BE2C (cell line): ENCODE measurements at regions not wholly inside any gene's neighbourhood (a gene's known extent, or its start where the extent isn't known, plus 50 kb on each side); places are given as distances from the start of the nearest gene placed in this dataset.
"Not testable (repeated sequence)": the region's sequence is repeated elsewhere in the genome, so short reads cannot be mapped to it uniquely, and the experiment has no call there.

Source experiments
- DNase-seq: peaks from one replicate; pipeline ENCODE4 v3.0.0-alpha.2; 2020
- H3K27me3 ChIP-seq: fragments of 250-450 bp; sonication (Bioruptor Pico); 2 replicates; pipeline ENCODE4 v1.5.1; 2020; ENCODE audit warnings: mild to moderate bottlenecking
- H3K36me3 ChIP-seq: fragments of 250-450 bp; sonication (Bioruptor Pico); 2 replicates; pipeline ENCODE4 v1.5.1; 2020; ENCODE audit warnings: mild to moderate bottlenecking
- H3K4me1 ChIP-seq: fragments of 250-450 bp; sonication (Bioruptor Pico); 2 replicates; pipeline ENCODE4 v1.5.1; 2020
- H3K4me3 ChIP-seq: 2 replicates; pipeline ENCODE4 v1.5.1; 2011; ENCODE audit warnings: low read depth, low read length
- H3K9me3 ChIP-seq: fragments of 250-450 bp; sonication (Bioruptor Pico); 2 replicates; pipeline ENCODE4 v1.5.1; 2020
- TF ChIP-seq, protein P1 (sequence below): IDR thresholded peaks from 2 replicates; pipeline ENCODE4 v1.5.1; 2012; ENCODE audit warnings: mild to moderate bottlenecking, low read depth, low read length

DNA sequence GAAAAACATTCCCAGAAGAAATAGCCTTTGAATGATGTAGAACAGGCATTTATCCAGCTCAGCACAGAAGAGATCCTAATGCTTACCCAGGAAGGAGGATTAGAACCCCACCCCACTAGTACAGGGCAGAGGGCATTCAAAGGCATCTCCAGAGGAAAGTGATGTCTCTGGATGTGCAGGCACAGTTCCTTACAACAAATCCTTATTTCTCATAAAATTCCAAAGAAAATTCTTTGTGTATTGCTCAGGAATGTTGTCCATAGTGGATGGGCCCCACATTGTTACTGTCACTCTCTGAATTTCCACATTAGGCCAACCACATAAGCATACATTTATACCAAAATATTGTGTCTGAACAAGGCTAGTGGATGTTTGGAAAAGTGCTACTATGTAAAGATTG lies 243.0 kb downstream of the ADRA2A start:
- TF ChIP-seq, protein P1, sequence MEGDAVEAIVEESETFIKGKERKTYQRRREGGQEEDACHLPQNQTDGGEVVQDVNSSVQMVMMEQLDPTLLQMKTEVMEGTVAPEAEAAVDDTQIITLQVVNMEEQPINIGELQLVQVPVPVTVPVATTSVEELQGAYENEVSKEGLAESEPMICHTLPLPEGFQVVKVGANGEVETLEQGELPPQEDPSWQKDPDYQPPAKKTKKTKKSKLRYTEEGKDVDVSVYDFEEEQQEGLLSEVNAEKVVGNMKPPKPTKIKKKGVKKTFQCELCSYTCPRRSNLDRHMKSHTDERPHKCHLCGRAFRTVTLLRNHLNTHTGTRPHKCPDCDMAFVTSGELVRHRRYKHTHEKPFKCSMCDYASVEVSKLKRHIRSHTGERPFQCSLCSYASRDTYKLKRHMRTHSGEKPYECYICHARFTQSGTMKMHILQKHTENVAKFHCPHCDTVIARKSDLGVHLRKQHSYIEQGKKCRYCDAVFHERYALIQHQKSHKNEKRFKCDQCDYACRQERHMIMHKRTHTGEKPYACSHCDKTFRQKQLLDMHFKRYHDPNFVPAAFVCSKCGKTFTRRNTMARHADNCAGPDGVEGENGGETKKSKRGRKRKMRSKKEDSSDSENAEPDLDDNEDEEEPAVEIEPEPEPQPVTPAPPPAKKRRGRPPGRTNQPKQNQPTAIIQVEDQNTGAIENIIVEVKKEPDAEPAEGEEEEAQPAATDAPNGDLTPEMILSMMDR: no peak
- DNase-seq: no peak
- Histone ChIP-seq H3K36me3 (no peaks in the 10 kb centered on the region), H3K4me1 (no peaks in the 10 kb centered on the region), H3K9me3 (no peaks in the 10 kb centered on the region), H3K27me3 (no peaks in the 10 kb centered on the region), H3K4me3 (no peak overlapping the region)

DNA sequence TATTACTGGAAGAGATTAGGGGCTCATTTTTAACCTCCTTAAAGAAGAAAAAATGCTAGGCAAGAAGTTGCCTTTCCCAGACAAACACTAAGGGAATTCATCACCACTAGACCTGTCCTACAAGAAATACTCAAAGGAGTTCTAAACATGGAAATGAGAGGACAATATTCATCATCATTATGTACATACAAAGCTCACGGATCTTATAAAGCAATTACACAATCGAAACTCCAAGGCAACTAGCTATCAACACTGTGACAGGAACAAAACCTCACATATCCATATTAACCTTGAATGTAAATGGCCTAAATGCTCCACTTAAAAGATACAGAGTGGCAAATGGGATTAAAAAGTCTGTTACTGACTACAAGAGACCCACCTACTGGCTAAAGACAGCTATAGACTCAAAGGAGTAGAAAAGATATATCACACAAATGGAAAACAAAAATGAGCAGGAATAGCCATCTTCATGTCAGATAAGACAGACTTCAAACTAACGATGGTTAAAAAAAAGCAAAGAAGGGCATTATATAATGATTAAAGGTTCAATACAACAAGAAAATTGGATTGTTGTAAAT lies 246.6 kb downstream of the ADRA2A start:
- no peak for DNase-seq
- H3K4me1 ChIP-seq: no peaks in the 10 kb centered on the region
- TF ChIP-seq, protein P1: peak; percentile 34
- no peaks in the 10 kb centered on the region for H3K27me3 ChIP-seq
- no peaks in the 10 kb centered on the region for H3K36me3 ChIP-seq
- no peaks in the 10 kb centered on the region for H3K9me3 ChIP-seq
- no peak overlapping the region for H3K4me3 ChIP-seq

DNA sequence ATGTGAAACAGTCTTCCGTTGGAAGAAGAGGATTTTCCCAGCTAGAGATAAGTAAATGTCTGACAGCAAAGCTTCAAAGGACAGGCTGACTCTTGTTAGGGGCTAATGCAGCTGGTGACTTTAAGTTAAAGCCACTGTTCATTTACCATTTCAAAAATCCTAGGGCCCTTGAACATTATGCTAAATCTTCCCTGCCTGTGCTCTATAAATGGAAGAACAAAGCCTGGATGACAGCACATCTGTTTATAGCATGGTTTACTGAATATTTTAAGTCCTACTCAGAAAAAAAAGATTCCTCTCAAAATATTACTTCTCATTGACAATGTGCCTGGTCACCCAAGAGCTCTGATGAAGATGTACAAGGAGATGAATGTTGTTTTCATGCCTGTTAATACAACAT lies 255.3 kb downstream of the ADRA2A start:
- DNase-seq, H3K36me3 ChIP-seq, H3K4me3 ChIP-seq, H3K4me1 ChIP-seq, H3K9me3 ChIP-seq, H3K27me3 ChIP-seq: not testable (repeated sequence)

DNA sequence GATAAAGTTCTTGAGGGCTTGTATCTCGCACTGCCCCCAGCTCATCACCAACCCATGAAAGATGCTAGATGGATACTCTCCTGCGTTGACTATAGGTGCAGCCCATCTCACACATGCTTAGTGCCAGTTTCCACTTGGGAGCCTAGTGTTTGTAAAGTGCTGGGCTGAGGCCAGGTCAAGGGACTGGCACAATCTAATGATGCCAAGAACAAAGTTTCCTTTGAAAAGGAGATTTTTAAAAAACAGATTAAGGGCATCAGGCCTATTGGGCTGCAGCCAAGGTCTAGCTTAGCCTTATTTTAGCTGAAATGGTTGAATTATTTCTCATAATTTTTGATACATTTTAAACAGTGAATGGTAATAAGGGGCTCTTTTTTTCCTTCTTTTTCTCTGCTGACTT lies 259.0 kb downstream of the ADRA2A start:
- Histone ChIP-seq H3K27me3 (no peaks in the 10 kb centered on the region), H3K36me3 (no peaks in the 10 kb centered on the region), H3K9me3 (no peaks in the 10 kb centered on the region), H3K4me1 (no peaks in the 10 kb centered on the region), H3K4me3 (no peak overlapping the region)
- TF ChIP-seq, protein P1: no peak
- no peak for DNase-seq

DNA sequence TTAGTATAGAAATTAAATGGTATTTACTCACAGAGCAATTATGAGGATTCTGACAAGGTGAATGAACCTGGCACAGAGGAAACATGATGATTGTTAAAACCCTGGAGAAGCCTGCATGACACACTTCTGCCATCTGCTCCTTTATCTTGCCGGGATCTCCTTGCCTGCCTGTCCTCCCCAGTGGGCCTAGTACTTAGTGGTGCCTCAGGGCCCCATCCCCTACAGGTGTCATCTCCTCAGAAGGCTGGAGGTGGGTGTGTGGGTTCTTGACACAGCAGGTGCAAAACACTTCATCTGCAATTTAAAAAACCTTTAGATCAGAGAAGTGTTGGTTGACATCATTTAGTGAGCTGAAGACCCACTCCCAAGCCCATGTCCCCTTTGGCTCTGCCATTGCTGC lies 261.2 kb downstream of the ADRA2A start:
- no peak overlapping the region for H3K4me3 ChIP-seq
- no peak for DNase-seq
- no peaks in the 10 kb centered on the region for H3K36me3 ChIP-seq
- H3K4me1 ChIP-seq: no peaks in the 10 kb centered on the region
- H3K9me3 ChIP-seq: no peaks in the 10 kb centered on the region
- no peaks in the 10 kb centered on the region for H3K27me3 ChIP-seq
- TF ChIP-seq, protein P1: no peak

DNA sequence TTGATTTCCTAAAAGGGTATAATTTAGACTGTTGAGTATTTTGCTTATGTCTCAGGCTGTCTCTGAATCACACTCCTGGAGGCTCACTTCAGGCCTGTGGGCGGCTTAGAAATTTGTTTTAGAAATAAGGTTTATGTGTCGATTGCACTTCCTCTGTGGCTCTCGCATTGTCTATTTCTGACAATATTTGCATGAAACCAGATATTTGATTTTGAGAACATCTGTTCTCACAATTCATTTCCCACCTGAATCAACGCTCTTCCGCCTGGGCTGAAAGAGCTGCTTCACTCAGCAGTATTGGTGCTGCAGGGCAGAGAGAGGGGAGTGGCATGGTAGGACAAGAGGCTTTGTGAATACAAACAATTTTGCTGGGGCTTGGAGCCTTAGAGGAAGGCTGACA lies 262.0 kb downstream of the ADRA2A start:
- DNase-seq: no peak
- Histone ChIP-seq H3K4me3 (no peak overlapping the region), H3K27me3 (no peaks in the 10 kb centered on the region), H3K36me3 (no peaks in the 10 kb centered on the region), H3K9me3 (no peaks in the 10 kb centered on the region), H3K4me1 (no peaks in the 10 kb centered on the region)
- TF ChIP-seq, protein P1: no peak

DNA sequence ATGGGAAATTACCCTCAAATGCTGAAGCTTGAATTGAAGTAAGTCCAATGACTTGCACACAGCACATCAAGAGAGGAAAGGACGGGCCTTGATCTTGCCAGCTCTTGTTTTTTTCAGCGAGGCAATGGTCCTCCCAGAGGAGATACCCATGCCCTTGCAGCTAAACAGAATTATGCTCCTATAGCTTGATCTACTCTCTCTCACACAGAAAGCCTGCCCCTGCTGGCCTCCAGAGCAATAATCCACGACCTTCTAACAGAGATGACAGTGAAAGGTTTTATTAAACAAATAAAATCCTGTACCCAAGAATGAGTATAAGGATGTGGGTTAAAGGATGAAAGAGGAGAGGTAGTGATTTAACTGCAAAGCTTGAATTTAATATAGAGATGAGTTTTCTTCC lies 268.0 kb downstream of the ADRA2A start:
- TF ChIP-seq, protein P1: peak; percentile 63
- Histone ChIP-seq H3K4me3 (no peak overlapping the region), H3K9me3 (no peaks in the 10 kb centered on the region), H3K36me3 (no peaks in the 10 kb centered on the region), H3K27me3 (no peaks in the 10 kb centered on the region), H3K4me1 (no peaks in the 10 kb centered on the region)
- peak; percentile 11 for DNase-seq
